HEK293 (cell line): ENCODE measurements at regions not wholly inside any gene's neighbourhood (a gene's known extent, or its start where the extent isn't known, plus 50 kb on each side); places are given as distances from the start of the nearest gene placed in this dataset.

Source experiments
- ZNF146 ChIP-seq: fragments of 450-650 bp; formaldehyde crosslinking; IDR thresholded peaks from 2 replicates; pipeline ENCODE4 v1.5.1; 2016; ENCODE audit warnings: missing biosample characterization, missing genetic modification characterization
- ZNF558 ChIP-seq: fragments of 450-650 bp; formaldehyde crosslinking; IDR thresholded peaks from 2 replicates; pipeline ENCODE4 v1.5.1; 2016; ENCODE audit warnings: missing biosample characterization, missing genetic modification characterization
- ZSCAN30 ChIP-seq: fragments of 450-650 bp; IDR thresholded peaks from 2 replicates; pipeline ENCODE4 v1.5.1; 2018; ENCODE audit warnings: missing biosample characterization, mild to moderate bottlenecking, missing genetic modification characterization, moderate library complexity
- TF ChIP-seq, protein P1 (sequence below): fragments of 450-650 bp; formaldehyde crosslinking; IDR thresholded peaks from 2 replicates; pipeline ENCODE4 v1.5.1; 2016; ENCODE audit warnings: missing biosample characterization, missing genetic modification characterization
- TF ChIP-seq, protein P2 (sequence below): fragments of 450-650 bp; formaldehyde crosslinking; IDR thresholded peaks from 2 replicates; pipeline ENCODE4 v1.5.1; 2016; ENCODE audit warnings: missing biosample characterization, missing genetic modification characterization

DNA sequence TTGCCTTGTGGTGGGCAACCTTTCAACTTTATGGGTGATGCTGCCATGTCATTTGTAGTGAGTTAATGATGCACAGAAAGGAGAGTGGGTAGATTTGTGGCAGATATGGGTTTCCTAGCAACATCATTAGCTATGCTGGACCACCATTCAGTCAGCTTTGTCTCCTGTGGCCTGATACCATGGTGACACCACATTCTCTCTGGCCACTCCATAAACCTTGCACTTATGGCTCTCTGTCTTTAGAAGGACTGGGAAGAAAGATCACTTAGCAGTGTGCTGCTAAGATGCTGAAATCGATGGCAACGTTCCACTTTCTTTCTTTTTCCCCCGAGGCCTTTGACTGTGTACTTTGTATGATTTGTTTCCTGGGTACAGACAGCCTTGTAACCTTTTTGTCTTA is 95.0 kb upstream of the SOX3 start:
- TF ChIP-seq, protein P1, sequence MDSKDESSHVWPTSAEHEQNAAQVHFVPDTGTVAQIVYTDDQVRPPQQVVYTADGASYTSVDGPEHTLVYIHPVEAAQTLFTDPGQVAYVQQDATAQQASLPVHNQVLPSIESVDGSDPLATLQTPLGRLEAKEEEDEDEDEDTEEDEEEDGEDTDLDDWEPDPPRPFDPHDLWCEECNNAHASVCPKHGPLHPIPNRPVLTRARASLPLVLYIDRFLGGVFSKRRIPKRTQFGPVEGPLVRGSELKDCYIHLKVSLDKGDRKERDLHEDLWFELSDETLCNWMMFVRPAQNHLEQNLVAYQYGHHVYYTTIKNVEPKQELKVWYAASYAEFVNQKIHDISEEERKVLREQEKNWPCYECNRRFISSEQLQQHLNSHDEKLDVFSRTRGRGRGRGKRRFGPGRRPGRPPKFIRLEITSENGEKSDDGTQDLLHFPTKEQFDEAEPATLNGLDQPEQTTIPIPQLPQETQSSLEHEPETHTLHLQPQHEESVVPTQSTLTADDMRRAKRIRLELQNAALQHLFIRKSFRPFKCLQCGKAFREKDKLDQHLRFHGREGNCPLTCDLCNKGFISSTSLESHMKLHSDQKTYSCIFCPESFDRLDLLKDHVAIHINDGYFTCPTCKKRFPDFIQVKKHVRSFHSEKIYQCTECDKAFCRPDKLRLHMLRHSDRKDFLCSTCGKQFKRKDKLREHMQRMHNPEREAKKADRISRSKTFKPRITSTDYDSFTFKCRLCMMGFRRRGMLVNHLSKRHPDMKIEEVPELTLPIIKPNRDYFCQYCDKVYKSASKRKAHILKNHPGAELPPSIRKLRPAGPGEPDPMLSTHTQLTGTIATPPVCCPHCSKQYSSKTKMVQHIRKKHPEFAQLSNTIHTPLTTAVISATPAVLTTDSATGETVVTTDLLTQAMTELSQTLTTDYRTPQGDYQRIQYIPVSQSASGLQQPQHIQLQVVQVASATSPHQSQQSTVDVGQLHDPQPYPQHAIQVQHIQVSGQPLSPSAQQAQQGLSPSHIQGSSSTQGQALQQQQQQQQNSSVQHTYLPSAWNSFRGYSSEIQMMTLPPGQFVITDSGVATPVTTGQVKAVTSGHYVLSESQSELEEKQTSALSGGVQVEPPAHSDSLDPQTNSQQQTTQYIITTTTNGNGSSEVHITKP (tag by site-specific recombination) = no peak
- TF ChIP-seq ZNF146 = no peak
- TF ChIP-seq, protein P2, sequence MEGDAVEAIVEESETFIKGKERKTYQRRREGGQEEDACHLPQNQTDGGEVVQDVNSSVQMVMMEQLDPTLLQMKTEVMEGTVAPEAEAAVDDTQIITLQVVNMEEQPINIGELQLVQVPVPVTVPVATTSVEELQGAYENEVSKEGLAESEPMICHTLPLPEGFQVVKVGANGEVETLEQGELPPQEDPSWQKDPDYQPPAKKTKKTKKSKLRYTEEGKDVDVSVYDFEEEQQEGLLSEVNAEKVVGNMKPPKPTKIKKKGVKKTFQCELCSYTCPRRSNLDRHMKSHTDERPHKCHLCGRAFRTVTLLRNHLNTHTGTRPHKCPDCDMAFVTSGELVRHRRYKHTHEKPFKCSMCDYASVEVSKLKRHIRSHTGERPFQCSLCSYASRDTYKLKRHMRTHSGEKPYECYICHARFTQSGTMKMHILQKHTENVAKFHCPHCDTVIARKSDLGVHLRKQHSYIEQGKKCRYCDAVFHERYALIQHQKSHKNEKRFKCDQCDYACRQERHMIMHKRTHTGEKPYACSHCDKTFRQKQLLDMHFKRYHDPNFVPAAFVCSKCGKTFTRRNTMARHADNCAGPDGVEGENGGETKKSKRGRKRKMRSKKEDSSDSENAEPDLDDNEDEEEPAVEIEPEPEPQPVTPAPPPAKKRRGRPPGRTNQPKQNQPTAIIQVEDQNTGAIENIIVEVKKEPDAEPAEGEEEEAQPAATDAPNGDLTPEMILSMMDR (tag by site-specific recombination) = no peak
- no peak for TF ChIP-seq ZSCAN30
- TF ChIP-seq ZNF558 (tag by site-specific recombination) = no peak
